Stomach (tissue), 4 donors: ENCODE measurements at regions not wholly inside any gene's neighbourhood (a gene's known extent, or its start where the extent isn't known, plus 50 kb on each side); places are given as distances from the start of the nearest gene placed in this dataset.

Source experiments
- CTCF ChIP-seq, 7 experiments: fragments of 450-650 bp in 4 of 7; fragments of 200-600 bp in 3 of 7; sonication (generic) in 3 of 7; IDR thresholded peaks; one replicate each; pipeline ENCODE4 v1.5.1; 2016 to 2019; ENCODE audit warnings: antibody characterized with exemption in 7 of 7, control low read depth in 2 of 7, mild to moderate bottlenecking in 1 of 7
- EP300 ChIP-seq: sonication (generic); formaldehyde crosslinking; IDR thresholded peaks from one replicate; pipeline ENCODE4 v1.6.1; 2017; ENCODE audit warnings: antibody characterized with exemption
- POLR2A ChIP-seq, 4 donors: fragments of 450-650 bp; IDR thresholded peaks; one replicate each; pipeline ENCODE4 v1.6.1; 2016; ENCODE audit warnings: antibody characterized with exemption in 4 of 4, control low read depth in 2 of 4, mild to moderate bottlenecking in 1 of 4, moderate library complexity in 1 of 4

DNA sequence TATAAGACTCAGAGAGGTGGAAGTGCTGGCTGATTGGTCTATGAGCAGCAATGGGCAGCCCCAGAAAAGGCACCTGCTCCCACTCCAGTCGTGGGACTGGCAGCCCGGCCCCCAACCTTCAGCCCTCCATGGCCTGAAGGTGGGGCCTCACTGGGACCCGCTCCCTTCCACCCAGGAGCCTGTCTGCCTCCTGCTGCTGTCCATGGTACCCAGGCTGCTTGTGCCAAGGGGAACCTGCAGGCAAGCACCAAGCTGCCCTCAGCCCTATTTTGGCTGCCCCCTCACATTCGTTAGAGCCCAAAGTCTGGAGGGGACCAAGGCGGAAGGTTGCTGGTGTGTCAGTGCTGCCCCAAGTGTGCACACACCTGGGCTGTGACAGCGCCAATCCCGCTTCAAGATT, 2304.9 kb downstream of the PCDH9 start:
- TF ChIP-seq CTCF (IDR thresholded peaks at IDR 0.05) (no peak), EP300 (no peak), POLR2A (IDR thresholded peaks at IDR 0.05) (no peak)
